K562 (cell line): ENCODE measurements at regions not wholly inside any gene's neighbourhood (a gene's known extent, or its start where the extent isn't known, plus 50 kb on each side); places are given as distances from the start of the nearest gene placed in this dataset.

Source experiments
- ADNP ChIP-seq: fragments of 200-800 bp; sonication (Bioruptor generic); IDR thresholded peaks from 2 replicates; pipeline ENCODE4 v1.6.1; 2016; ENCODE audit warnings: missing genetic modification characterization, missing compliant biosample characterization
- CBX3 ChIP-seq, 2 experiments: IDR thresholded peaks; 1 replicate in 1 of 2; 2 replicates in 1 of 2; pipeline ENCODE4 v1.6.1; 2012; ENCODE audit warnings: inconsistent platforms in 2 of 2, low read length in 2 of 2, borderline replicate concordance in 1 of 2, control low read depth in 1 of 2
- CTCF ChIP-seq, 3 experiments: IDR thresholded peaks in 2 of 3; conservative IDR thresholded peaks in 1 of 3; 2 replicates each; pipeline ENCODE4 v1.5.1; 2011 to 2012; ENCODE audit warnings: low read length in 3 of 3, mild to moderate bottlenecking in 3 of 3, control low read depth in 2 of 3, improper control_type of control experiment in 1 of 3, inconsistent platforms in 1 of 3, low read depth in 1 of 3, mixed read lengths in 1 of 3, moderate library complexity in 1 of 3; ENCODE audit not compliant: insufficient read depth in 2 of 3
- HDGF ChIP-seq: fragments of 450-650 bp; IDR thresholded peaks from 2 replicates; pipeline ENCODE4 v1.6.1; 2016
- IFI16 ChIP-seq: fragments of 250-450 bp; sonication (Bioruptor Pico); IDR thresholded peaks from 2 replicates; pipeline ENCODE4 v2.1.2; 2022; ENCODE audit warnings: mild to moderate bottlenecking, inconsistent platforms
- MLLT1 ChIP-seq, 2 experiments: fragments of 450-650 bp; IDR thresholded peaks; 2 replicates each; pipeline ENCODE4 v1.6.1; 2016
- NFXL1 ChIP-seq: fragments of 450-650 bp; formaldehyde crosslinking; IDR thresholded peaks from 2 replicates; pipeline ENCODE4 v1.4.0; 2021; ENCODE audit warnings: mild to moderate bottlenecking
- REST ChIP-seq, 2 experiments: fragments of 450-650 bp; formaldehyde crosslinking in 1 of 2; IDR thresholded peaks; 2 replicates each; pipeline versions ENCODE4 v1.4.0 to v1.6.1; 2014 to 2020; ENCODE audit warnings: mild to moderate bottlenecking in 2 of 2, borderline replicate concordance in 1 of 2, low read depth in 1 of 2
- TCF7L2 ChIP-seq: fragments of 150-350 bp; IDR thresholded peaks from 2 replicates; pipeline ENCODE4 v1.6.1; 2016; ENCODE audit warnings: low read depth, mild to moderate bottlenecking, low read length, moderate library complexity
- ZNF124 ChIP-seq: sonication (generic); formaldehyde crosslinking; IDR thresholded peaks from 2 replicates; pipeline ENCODE4 v1.8.1; 2022; ENCODE audit warnings: missing genetic modification reagents
- ZNF318 ChIP-seq, 2 experiments: fragments of 450-650 bp; IDR thresholded peaks; 2 replicates each; pipeline ENCODE4 v1.6.1; 2016; ENCODE audit warnings: mild to moderate bottlenecking in 2 of 2, borderline replicate concordance in 1 of 2, low read depth in 1 of 2, moderate library complexity in 1 of 2
- ZNF696 ChIP-seq: fragments of 250-450 bp; sonication (Bioruptor Pico); conservative IDR thresholded peaks from 2 replicates; pipeline ENCODE4 v1.4.0; 2020; ENCODE audit warnings: mild to moderate bottlenecking, moderate library complexity

- no peak for TF ChIP-seq TCF7L2
- TF ChIP-seq MLLT1 (IDR thresholded peaks at IDR 0.05), result no peak
- TF ChIP-seq REST (IDR thresholded peaks at IDR 0.05; ENCODE audit: borderline replicate concordance), result no peak
- no peak for TF ChIP-seq REST (CRISPR knock-in tag; IDR thresholded peaks at IDR 0.05; ENCODE audit: low read depth)
- no peak for TF ChIP-seq CBX3 (IDR thresholded peaks at IDR 0.05; ENCODE audit: borderline replicate concordance in 1 of 2, low read length in 2 of 2)
- TF ChIP-seq ZNF124, result no peak
- TF ChIP-seq NFXL1 (CRISPR knock-in tag), result no peak
- no peak for TF ChIP-seq ZNF696 (CRISPR knock-in tag)
- TF ChIP-seq HDGF, result no peak
- no peak for TF ChIP-seq CTCF (IDR thresholded peaks at IDR 0.05 in 2 of 3, conservative IDR thresholded peaks at IDR 0.05 in 1 of 3; ENCODE audit: insufficient read depth in 2 of 3, low read depth in 1 of 3, low read length in 3 of 3)
- TF ChIP-seq ADNP (tag), result no peak
- no peak for TF ChIP-seq ZNF318 (IDR thresholded peaks at IDR 0.05; ENCODE audit: borderline replicate concordance in 1 of 2, low read depth in 1 of 2)
- no peak for TF ChIP-seq IFI16
Measured at GRCh38 chr11:128214263-128214662, 373.1 kb downstream of the ETS1 start.
